HL-60/S4 (cell line): ENCODE measurements at regions not wholly inside any gene's neighbourhood (a gene's known extent, or its start where the extent isn't known, plus 50 kb on each side); places are given as distances from the start of the nearest gene placed in this dataset.

ENCODE experiments used
- in situ Hi-C: fragments of 300-500 bp; cut with MboI; formaldehyde crosslinking; loops from 2 replicates; pipeline ENCODE4 v1.14.3; 2022; ENCODE audit warnings: low sequenced_read_pairs

- in situ Hi-C loops = no loop called here
Measured at GRCh38 chr20:55784036-55784435, 221.3 kb downstream of the CBLN4 start.

DNA sequence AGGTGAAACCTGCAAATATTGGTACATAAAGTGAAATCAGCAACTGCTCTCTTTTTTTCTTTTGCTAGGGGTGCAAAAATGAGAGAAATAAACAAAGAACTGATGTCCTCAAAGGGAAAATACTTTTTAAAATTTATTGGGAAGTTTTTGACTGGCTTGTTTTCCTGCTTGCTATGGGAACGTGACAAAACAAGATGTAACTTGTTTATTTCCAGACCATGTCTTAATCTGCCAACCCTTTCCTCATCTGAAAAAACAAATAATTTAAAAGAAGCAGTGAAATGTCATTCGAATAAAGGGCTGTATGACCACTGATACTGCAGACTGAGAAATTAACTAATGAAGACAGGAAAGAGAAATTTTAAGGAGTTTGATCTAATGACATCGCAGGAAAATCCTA lies 221.9 kb downstream of the CBLN4 start:
- in situ Hi-C loops = no loop called here

GRCh38 chr20:55782912-55783253 lies 222.4 kb downstream of the CBLN4 start:
- in situ Hi-C loops = no loop called here

DNA sequence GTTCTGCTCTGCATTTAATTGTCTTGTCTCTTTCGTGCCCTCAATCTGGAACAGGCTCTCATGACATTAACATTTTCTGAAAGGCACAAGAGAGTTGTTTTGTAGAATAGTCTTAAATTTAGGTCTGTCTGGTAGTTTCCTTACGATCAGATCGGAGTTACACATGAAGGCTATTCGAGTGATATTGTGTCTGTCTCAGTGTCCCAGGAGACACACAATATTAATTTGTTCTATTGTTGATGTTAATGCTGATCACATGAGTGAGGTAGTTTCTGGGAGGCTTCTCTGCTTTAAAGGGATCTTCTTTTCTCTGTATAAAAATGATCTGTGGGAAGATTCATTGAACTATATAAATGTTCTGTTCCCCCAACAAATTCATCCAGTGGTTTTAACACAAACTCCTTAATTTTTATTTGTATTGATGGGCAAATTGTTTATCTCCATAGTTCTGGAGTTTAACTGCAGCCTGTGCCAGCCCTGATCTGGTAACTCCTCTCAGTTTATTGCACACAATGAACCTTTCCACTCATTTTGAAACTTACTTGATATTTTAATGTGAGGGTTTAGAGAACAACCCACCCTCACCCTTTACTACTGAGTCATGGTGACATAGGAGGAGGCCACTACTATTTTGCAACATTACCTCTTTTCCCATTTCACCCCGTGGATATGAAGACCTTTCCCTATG lies 223.0 kb downstream of the CBLN4 start:
- in situ Hi-C loops = no loop called here

DNA sequence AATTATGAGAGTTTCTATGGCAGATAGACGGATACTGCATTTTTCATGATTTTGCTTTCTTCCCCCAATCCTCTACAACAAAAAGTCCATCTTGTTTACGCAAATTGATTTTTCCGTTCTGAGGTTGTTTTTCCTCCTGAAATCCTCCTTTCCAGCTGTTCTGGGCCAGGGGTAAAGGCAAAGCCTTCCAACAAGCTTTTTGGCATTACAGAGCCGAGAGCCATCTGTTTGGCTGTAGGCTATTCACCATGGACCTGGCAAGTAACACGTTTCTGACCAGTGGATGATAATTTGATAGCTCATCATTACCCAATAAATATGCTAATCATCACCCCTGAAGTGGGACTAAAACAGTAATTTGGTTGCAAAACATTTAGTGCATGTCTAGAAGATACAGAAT lies 226.5 kb downstream of the CBLN4 start:
- in situ Hi-C loops = no loop called here

DNA sequence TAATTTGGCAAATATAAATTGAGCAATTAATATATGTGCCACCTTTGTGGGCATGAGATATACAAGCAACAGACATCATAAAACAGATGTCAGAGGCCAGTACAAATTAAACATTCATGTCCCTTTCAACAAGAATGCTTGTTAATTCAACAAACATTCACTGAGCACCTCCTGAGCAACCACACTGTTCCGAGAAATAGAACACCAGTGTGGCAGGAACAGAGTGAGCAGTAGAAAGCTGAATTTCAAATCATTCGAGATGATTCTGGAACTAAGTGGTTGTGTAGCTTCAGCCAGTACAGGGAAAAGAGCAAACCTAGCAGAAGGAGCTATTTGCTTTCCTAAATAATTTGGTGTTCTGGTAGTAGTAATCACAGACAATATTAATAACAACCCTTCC lies 227.7 kb downstream of the CBLN4 start:
- in situ Hi-C loops = no loop called here

DNA sequence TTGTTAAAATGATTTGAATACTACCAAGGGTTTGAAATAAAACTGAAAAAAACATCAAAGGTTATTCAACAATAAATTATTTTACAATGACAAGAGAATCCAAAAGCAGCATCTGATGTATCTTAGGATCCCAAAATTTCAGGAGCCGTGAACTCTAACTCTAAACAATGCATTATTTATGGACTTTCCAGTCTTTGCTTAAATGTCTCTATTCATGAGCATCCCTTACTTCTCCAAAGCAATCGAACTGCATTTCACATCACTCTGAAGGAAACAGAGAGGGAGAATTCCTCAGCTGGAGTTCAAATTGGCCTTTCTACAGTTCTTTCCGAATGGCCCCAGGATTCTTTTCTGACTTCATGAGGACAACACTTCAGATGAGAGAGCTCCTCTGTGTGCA lies 229.1 kb downstream of the CBLN4 start:
- in situ Hi-C loops = no loop called here

DNA sequence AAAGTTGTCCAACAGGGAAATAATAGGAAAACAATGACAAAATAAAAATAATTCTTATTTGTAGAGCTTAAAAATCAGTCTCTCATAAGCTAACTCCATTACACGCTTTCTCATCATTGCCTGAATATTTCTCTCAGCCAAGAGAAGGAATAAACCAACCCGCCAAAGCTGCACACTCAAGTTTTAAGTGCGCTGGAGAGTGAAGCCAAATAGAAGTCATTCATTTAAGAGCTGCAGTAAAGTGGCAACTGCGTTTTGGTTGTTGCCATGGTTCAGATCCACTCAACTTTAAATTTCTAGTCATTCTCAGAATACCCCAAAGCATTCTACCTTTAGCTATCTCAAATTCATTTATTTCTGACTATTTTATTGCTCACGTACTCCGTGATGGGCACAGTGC lies 230.7 kb downstream of the CBLN4 start:
- in situ Hi-C loops = no loop called here

DNA sequence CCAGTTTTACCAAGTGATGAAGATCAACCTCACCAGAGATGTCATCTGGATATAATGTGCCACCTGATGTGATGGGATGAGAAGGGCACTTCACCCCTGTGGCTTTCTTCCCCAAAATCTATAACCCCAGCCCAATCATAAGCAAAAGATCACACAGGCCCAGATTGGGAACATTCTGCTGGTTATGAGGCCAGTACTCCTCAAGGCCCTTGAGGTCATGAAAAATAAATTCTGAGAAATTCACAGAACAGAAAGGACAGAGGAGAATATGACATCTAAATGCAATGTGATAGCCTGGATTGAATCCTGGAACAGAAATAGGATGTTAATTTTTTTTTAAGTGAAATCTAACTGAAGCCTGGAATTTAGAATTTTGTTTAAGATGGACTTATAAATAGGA lies 243.5 kb downstream of the CBLN4 start:
- in situ Hi-C loops = no loop called here

GRCh38 chr20:55761100-55761499 lies 244.2 kb downstream of the CBLN4 start:
- in situ Hi-C loops = no loop called here

DNA sequence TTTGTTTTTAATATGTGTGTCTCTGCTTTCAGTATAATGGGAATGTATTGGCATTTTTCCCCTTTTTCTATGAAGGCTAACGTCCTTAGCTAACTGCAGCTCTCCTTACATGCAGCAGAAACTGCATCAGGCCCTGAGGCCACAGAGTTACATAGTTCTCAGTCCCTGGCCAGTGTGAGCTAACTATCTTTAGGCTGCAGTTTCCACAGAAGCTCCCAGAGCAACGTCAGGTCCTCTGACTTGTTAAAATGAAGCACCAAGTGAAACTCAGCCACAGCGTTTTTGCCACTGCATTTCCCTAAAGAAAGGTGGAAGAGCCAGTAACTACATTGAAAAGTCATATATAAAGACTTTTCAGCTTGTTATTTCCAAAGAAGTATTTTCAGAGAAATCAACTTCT lies 244.7 kb downstream of the CBLN4 start:
- in situ Hi-C loops = no loop called here

DNA sequence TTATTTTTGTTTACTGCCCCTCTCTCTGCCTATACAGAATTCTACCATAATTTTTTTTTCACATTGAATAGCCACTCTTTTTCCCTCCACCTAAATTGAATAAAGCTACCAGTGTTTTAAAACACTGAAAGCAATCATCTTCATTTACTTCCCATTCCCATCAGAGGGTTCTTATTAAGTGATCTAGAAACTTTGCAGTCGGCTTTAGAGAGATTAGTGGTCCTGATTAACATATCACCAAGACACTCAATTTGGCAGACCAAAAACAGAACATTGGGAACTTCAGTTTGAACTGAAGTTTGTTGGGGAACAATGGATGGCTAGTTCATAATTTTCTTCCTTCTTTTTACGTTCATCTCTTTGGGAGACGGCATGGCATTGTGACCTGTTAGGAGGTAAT lies 249.5 kb downstream of the CBLN4 start:
- in situ Hi-C loops = no loop called here

GRCh38 chr20:55755411-55755810 lies 249.9 kb downstream of the CBLN4 start:
- in situ Hi-C loops = no loop called here

- in situ Hi-C loops = no loop called here
Measured at GRCh38 chr20:55746723-55747122, 258.6 kb downstream of the CBLN4 start.

GRCh38 chr20:55745840-55746239 lies 259.5 kb downstream of the CBLN4 start:
- in situ Hi-C loops = no loop called here

DNA sequence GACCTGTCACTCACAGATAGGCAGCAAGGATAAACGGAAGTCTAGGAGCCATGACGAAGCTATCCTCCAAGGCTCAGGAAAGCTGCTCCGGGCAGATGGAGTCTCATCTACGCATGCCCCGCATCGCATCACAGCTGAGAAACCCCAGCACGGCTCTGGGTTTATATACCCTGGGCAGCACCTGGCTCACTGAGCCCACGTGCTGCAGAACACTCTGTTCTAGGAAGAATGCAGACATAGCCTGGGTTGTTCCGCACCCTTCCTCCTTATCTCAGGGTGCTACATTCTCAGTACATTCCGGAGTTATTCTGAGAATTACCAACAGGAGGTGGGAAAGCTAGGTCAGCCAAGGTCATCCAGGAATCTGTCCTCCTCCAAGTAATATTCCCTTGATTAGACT lies 260.4 kb downstream of the CBLN4 start:
- in situ Hi-C loops = no loop called here

DNA sequence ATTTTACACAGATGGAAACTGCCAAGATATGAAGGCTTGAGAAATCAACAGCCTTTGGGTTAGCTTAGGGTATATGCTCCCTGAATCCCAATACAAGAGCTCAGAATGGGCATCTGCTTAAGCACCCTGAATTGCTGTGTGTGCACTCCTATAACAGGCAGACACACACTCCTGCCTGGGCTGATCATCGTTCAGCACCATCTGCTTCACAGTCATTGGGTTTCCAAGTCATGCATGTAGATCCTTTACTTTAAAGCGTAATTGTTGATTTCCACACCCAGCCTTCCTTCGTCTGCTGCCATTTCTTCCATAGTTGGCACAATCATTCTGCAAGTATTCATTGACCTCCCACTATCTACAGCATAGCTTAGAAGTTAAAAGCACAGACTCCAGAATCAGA lies 263.5 kb downstream of the CBLN4 start:
- in situ Hi-C loops = no loop called here

DNA sequence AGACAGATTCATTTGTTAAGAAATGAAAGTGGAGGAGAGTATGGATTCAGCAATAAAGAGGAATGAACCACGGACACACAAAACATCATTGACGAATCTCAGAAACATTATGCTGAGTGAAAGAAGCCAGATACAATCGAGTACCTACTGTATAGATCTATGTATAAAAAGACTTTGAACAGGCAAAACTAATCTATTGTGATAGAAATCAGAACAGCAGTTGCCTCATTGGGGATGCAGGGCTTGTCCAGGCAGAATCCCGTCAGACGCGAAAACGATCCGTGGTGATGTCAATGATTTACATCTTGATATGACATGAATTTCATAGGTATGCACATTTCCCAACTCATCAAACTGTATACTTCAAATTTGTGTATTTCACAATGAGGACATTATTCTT lies 265.2 kb downstream of the CBLN4 start:
- in situ Hi-C loops = no loop called here

GRCh38 chr20:55730321-55730720 lies 275.0 kb downstream of the CBLN4 start:
- in situ Hi-C loops = no loop called here

- in situ Hi-C loops = no loop called here
Measured at GRCh38 chr20:55714736-55715135, 290.6 kb downstream of the CBLN4 start.

DNA sequence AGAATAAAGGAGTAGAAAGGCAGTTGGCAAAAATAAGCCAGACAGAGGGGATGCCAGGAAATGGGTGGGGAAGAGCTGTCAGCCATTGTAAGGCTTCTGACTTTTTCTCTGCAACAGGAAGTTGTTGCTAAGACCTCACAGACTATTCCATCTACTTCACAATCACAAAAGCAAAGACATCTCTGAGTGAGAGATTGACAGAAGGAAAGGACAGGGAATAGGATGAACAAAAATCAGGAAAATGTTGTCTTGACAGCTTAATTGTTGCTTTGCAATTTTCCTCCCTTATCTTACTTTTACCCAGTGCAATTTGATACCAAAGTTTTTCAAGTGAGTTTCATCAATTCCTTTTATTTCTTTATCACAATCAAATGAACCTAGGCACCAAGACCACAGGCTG lies 291.2 kb downstream of the CBLN4 start:
- in situ Hi-C loops = no loop called here

DNA sequence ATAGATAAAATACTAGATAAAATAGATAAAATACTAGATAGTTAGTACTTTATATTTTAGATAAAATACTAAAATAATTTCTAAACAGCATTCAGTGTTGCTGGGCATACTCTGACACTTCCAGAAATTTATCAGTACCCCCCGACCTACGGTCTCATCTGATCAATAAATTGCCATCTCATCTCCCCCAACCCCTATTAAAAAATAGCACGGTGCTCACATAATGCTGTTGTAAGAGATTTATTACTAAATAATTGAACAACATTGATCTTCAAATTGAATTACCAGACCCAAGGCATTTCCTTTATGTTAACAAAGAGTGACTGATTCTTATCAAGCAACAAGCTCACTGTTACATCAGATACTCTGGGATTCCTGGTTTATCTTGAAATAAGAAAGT lies 300.9 kb downstream of the CBLN4 start:
- in situ Hi-C loops = no loop called here

- in situ Hi-C loops = no loop called here
Measured at GRCh38 chr20:55701467-55701866, 303.9 kb downstream of the CBLN4 start.

DNA sequence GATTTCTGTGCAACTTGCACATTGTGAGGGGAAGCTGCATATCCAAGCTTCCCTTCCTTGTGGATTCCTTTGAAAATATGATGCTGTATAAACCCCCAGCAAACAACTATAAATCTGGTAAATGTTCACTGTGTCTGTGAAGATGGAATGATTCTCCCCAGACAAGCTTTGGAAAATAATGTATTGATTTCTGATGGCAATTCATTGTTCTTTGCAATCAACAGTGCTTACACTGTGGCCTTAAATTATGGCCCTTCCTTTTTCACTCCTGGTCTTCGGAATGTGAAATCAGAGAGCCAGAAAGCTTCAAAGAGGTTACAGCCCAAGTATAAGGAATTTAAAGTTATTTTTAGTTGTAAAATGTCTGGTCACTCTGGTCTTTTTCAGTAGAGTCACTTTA lies 308.8 kb downstream of the CBLN4 start:
- in situ Hi-C loops = no loop called here
